Tibial artery (tissue), 4 donors: ENCODE measurements at regions not wholly inside any gene's neighbourhood (a gene's known extent, or its start where the extent isn't known, plus 50 kb on each side); places are given as distances from the start of the nearest gene placed in this dataset.

Experiments used
- DNase-seq, 2 donors: peaks; one replicate each; pipeline ENCODE4 v3.0.0-alpha.2; 2019
- H3K27ac ChIP-seq, 2 donors: fragments of 200-600 bp; sonication (generic) in 1 of 2; 1 replicate in 1 of 2; 2 replicates in 1 of 2; pipeline ENCODE4 v1.5.1; 2018 to 2019; ENCODE audit warnings: mild to moderate bottlenecking in 1 of 2
- H3K27me3 ChIP-seq, 2 donors: fragments of 200-600 bp; sonication (generic) in 1 of 2; one replicate each; pipeline versions ENCODE4 v1.5.1 to v1.6.0; 2016 to 2019
- H3K36me3 ChIP-seq, 3 donors: fragments of 200-600 bp; sonication (generic) in 2 of 3; one replicate each; pipeline ENCODE4 v1.5.1; 2016 to 2019; ENCODE audit warnings: mild to moderate bottlenecking in 2 of 3
- H3K4me1 ChIP-seq, 4 donors: fragments of 200-600 bp; sonication (generic) in 2 of 4; 1 replicate in 3 of 4; 2 replicates in 1 of 4; pipeline ENCODE4 v1.5.1; 2016 to 2019
- H3K4me3 ChIP-seq, 2 donors: fragments of 200-600 bp; sonication (generic) in 1 of 2; 1 replicate in 1 of 2; 2 replicates in 1 of 2; pipeline ENCODE4 v1.5.1; 2018 to 2019; ENCODE audit warnings: mild to moderate bottlenecking in 2 of 2
- H3K9me3 ChIP-seq, 3 donors: fragments of 200-600 bp; sonication (generic) in 1 of 3; one replicate each; pipeline ENCODE4 v1.5.1; 2016 to 2019
- CTCF ChIP-seq, 2 experiments: fragments of 200-600 bp in 1 of 2; fragments of 450-650 bp in 1 of 2; IDR thresholded peaks; one replicate each; pipeline ENCODE4 v1.5.1; 2017 to 2019; ENCODE audit warnings: antibody characterized with exemption in 2 of 2, mild to moderate bottlenecking in 1 of 2, moderate library complexity in 1 of 2
- intact Hi-C: fragments of 100-400 bp; cut with DNase I; formaldehyde crosslinking; loops from one replicate; pipeline ENCODE4 v1.15.0; 2023; ENCODE audit warnings: low total_unique reads

- no peaks in the 10 kb centered on the region for H3K9me3 ChIP-seq
- no peak for DNase-seq
- H3K4me3 ChIP-seq: no peak overlapping the region
- intact Hi-C loops: no loop called here
- H3K36me3 ChIP-seq: no peaks in the 10 kb centered on the region
- H3K27me3 ChIP-seq: no peaks in the 10 kb centered on the region
- TF ChIP-seq CTCF (IDR thresholded peaks at IDR 0.05): no peak
- H3K4me1 ChIP-seq: no peaks in the 10 kb centered on the region
- no peak overlapping the region for H3K27ac ChIP-seq
These were observed 95.8 kb downstream of the RAP2B start for GRCh38 chr3:153257673-153258351.

- H3K9me3 ChIP-seq: no peaks in the 10 kb centered on the region
- H3K36me3 ChIP-seq: no peaks in the 10 kb centered on the region
- no peak overlapping the region for H3K27ac ChIP-seq
- no peak for DNase-seq
- intact Hi-C loops: no loop called here
- H3K27me3 ChIP-seq: no peaks in the 10 kb centered on the region
- TF ChIP-seq CTCF (IDR thresholded peaks at IDR 0.05): no peak
- no peak overlapping the region for H3K4me3 ChIP-seq
- H3K4me1 ChIP-seq: no peaks in the 10 kb centered on the region
These were observed 97.9 kb downstream of the RAP2B start for GRCh38 chr3:153259956-153260355.

GRCh38 chr3:153260681-153261080 lies 98.7 kb downstream of the RAP2B start:
- TF ChIP-seq CTCF (IDR thresholded peaks at IDR 0.05): no peak
- intact Hi-C loops: no loop called here
- Histone ChIP-seq H3K36me3 (no peaks in the 10 kb centered on the region), H3K4me1 (no peaks in the 10 kb centered on the region), H3K9me3 (no peaks in the 10 kb centered on the region), H3K27me3 (no peaks in the 10 kb centered on the region), H3K27ac (no peak overlapping the region), H3K4me3 (no peak overlapping the region)
- DNase-seq: no peak

GRCh38 chr3:153266619-153267018 lies 104.6 kb downstream of the RAP2B start:
- no peak overlapping the region for H3K27ac ChIP-seq
- no peaks in the 10 kb centered on the region for H3K36me3 ChIP-seq

GRCh38 chr3:153268564-153269279 lies 106.7 kb downstream of the RAP2B start:
- no peak overlapping the region for H3K4me3 ChIP-seq
- DNase-seq: no peak
- no peak for TF ChIP-seq CTCF (IDR thresholded peaks at IDR 0.05)
- no peaks in the 10 kb centered on the region for H3K4me1 ChIP-seq
- no peaks in the 10 kb centered on the region for H3K9me3 ChIP-seq
- no peaks in the 10 kb centered on the region for H3K36me3 ChIP-seq
- intact Hi-C loops: no loop called here
- H3K27me3 ChIP-seq: no peaks in the 10 kb centered on the region
- H3K27ac ChIP-seq: no peak overlapping the region

More at GRCh38 chr3:153266619-153267018, 104.6 kb downstream of the RAP2B start:
- Histone ChIP-seq H3K4me1 (no peaks in the 10 kb centered on the region), H3K9me3 (no peaks in the 10 kb centered on the region), H3K4me3 (no peak overlapping the region), H3K27me3 (no peaks in the 10 kb centered on the region)
- no peak for DNase-seq
- TF ChIP-seq CTCF (IDR thresholded peaks at IDR 0.05): no peak
- intact Hi-C loops: no loop called here
